Right lobe of liver (tissue), 4 donors: ENCODE measurements at regions not wholly inside any gene's neighbourhood (a gene's known extent, or its start where the extent isn't known, plus 50 kb on each side); places are given as distances from the start of the nearest gene placed in this dataset.

Experiments used
- POLR2A ChIP-seq: fragments of 450-650 bp; IDR thresholded peaks from one replicate; pipeline ENCODE4 v1.6.1; 2017; ENCODE audit warnings: antibody characterized with exemption, mild to moderate bottlenecking
- TF ChIP-seq, protein P1 (sequence below), 4 donors: fragments of 200-600 bp in 3 of 4; fragments of 450-650 bp in 1 of 4; IDR thresholded peaks; one replicate each; pipeline versions ENCODE4 v1.5.1 to v1.8.0; 2016 to 2022; ENCODE audit warnings: antibody characterized with exemption in 4 of 4, mild to moderate bottlenecking in 2 of 4
- donor health status: DM: no; HTN: no; CAD: no.
- donor health status: DM: no; HTN: no; CAD: no.
- donor health status: DM: no; HTN: yes; CAD: no.

GRCh38 chr3:193963808-193964516 is 172.0 kb upstream of the HES1 start:
- TF ChIP-seq, protein P1, sequence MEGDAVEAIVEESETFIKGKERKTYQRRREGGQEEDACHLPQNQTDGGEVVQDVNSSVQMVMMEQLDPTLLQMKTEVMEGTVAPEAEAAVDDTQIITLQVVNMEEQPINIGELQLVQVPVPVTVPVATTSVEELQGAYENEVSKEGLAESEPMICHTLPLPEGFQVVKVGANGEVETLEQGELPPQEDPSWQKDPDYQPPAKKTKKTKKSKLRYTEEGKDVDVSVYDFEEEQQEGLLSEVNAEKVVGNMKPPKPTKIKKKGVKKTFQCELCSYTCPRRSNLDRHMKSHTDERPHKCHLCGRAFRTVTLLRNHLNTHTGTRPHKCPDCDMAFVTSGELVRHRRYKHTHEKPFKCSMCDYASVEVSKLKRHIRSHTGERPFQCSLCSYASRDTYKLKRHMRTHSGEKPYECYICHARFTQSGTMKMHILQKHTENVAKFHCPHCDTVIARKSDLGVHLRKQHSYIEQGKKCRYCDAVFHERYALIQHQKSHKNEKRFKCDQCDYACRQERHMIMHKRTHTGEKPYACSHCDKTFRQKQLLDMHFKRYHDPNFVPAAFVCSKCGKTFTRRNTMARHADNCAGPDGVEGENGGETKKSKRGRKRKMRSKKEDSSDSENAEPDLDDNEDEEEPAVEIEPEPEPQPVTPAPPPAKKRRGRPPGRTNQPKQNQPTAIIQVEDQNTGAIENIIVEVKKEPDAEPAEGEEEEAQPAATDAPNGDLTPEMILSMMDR (IDR thresholded peaks at IDR 0.05): no peak
- no peak for TF ChIP-seq POLR2A
